HepG2 (cell line): ENCODE measurements at regions not wholly inside any gene's neighbourhood (a gene's known extent, or its start where the extent isn't known, plus 50 kb on each side); places are given as distances from the start of the nearest gene placed in this dataset.

Experiments used
- ATRX ChIP-seq: sonication (generic); formaldehyde crosslinking; IDR thresholded peaks from 2 replicates; pipeline ENCODE4 v1.4.0; 2020; ENCODE audit warnings: missing genetic modification reagents, borderline replicate concordance
- KLF12 ChIP-seq: sonication (generic); formaldehyde crosslinking; IDR thresholded peaks from 2 replicates; pipeline ENCODE4 v1.4.0; 2020; ENCODE audit warnings: missing genetic modification reagents, borderline replicate concordance
- MAFF ChIP-seq: IDR thresholded peaks from 2 replicates; pipeline ENCODE4 v1.6.1; 2011; ENCODE audit warnings: low read depth, low read length, improper control_type of control experiment
- NFE2L1 ChIP-seq: sonication (generic); formaldehyde crosslinking; IDR thresholded peaks from 2 replicates; pipeline ENCODE4 v1.4.0; 2020; ENCODE audit warnings: missing genetic modification reagents, mild to moderate bottlenecking, borderline replicate concordance
- NONO ChIP-seq, 2 experiments: fragments of 450-650 bp in 1 of 2; sonication (generic) in 1 of 2; formaldehyde crosslinking in 1 of 2; IDR thresholded peaks in 1 of 2; conservative IDR thresholded peaks in 1 of 2; 2 replicates each; pipeline versions ENCODE4 v1.6.1 to v1.8.0; 2017 to 2022; ENCODE audit warnings: mild to moderate bottlenecking in 1 of 2, missing genetic modification reagents in 1 of 2, moderate library complexity in 1 of 2
- NR2C2 ChIP-seq: sonication (generic); formaldehyde crosslinking; IDR thresholded peaks from 2 replicates; pipeline ENCODE4 v1.4.0; 2020; ENCODE audit warnings: missing genetic modification reagents, mild to moderate bottlenecking, moderate library complexity, borderline replicate concordance
- POLR2A ChIP-seq, 2 experiments: IDR thresholded peaks; 2 replicates each; pipeline ENCODE4 v1.6.1; 2011; ENCODE audit warnings: low read depth in 2 of 2, low read length in 2 of 2, mild to moderate bottlenecking in 1 of 2, moderate library complexity in 1 of 2; ENCODE audit not compliant: insufficient read depth in 1 of 2
- RBFOX2 ChIP-seq: fragments of 200-400 bp; formaldehyde crosslinking; IDR thresholded peaks from 2 replicates; pipeline ENCODE4 v1.6.1; 2017; ENCODE audit warnings: low read depth, mild to moderate bottlenecking, low read length
- SIN3B ChIP-seq: fragments of 150-350 bp; IDR thresholded peaks from 2 replicates; pipeline ENCODE4 v1.6.1; 2014; ENCODE audit warnings: low read length
- TBX3 ChIP-seq: fragments of 450-650 bp; IDR thresholded peaks from 2 replicates; pipeline ENCODE4 v1.6.1; 2017; ENCODE audit warnings: antibody characterized with exemption, mild to moderate bottlenecking, inconsistent platforms, borderline replicate concordance
- THYN1 ChIP-seq: sonication (generic); formaldehyde crosslinking; IDR thresholded peaks from 2 replicates; pipeline ENCODE4 v1.8.1; 2023; ENCODE audit warnings: low read depth, mild to moderate bottlenecking, moderate library complexity, missing genetic modification reagents, borderline replicate concordance
- ZMAT5 ChIP-seq: sonication (generic); formaldehyde crosslinking; IDR thresholded peaks from 2 replicates; pipeline ENCODE4 v1.5.0; 2020; ENCODE audit warnings: mild to moderate bottlenecking, low read depth, missing genetic modification reagents, borderline replicate concordance
- ZMYM3 ChIP-seq: sonication (generic); formaldehyde crosslinking; IDR thresholded peaks from 2 replicates; pipeline ENCODE4 v1.5.1; 2020; ENCODE audit warnings: mild to moderate bottlenecking, missing genetic modification reagents
- ZNF451 ChIP-seq: sonication (generic); formaldehyde crosslinking; IDR thresholded peaks from 2 replicates; pipeline ENCODE4 v1.5.0; 2020; ENCODE audit warnings: mild to moderate bottlenecking, missing genetic modification reagents
- ZNF598 ChIP-seq: sonication (generic); formaldehyde crosslinking; IDR thresholded peaks from 2 replicates; pipeline ENCODE4 v1.5.1; 2020; ENCODE audit warnings: mild to moderate bottlenecking, missing genetic modification reagents, borderline replicate concordance
- ZNF614 ChIP-seq: IDR thresholded peaks from 2 replicates; pipeline ENCODE4 v1.6.1; 2018; ENCODE audit warnings: missing biosample characterization, missing genetic modification reagents, inconsistent platforms, borderline replicate concordance
- ZNF749 ChIP-seq: sonication (generic); formaldehyde crosslinking; IDR thresholded peaks from 2 replicates; pipeline ENCODE4 v1.8.0; 2022; ENCODE audit warnings: mild to moderate bottlenecking, missing genetic modification reagents, moderate library complexity, borderline replicate concordance
- TF ChIP-seq, protein P1 (sequence below): sonication (generic); formaldehyde crosslinking; IDR thresholded peaks from 2 replicates; pipeline ENCODE4 v1.4.0; 2020; ENCODE audit warnings: mild to moderate bottlenecking, missing genetic modification reagents
- TF ChIP-seq, protein P2 (sequence below): sonication (generic); formaldehyde crosslinking; IDR thresholded peaks from 2 replicates; pipeline ENCODE4 v1.9.0; 2021; ENCODE audit warnings: mild to moderate bottlenecking, missing genetic modification reagents
- TF ChIP-seq, protein P3 (sequence below): sonication (generic); formaldehyde crosslinking; conservative IDR thresholded peaks from 2 replicates; pipeline ENCODE4 v1.4.0; 2020; ENCODE audit warnings: missing genetic modification reagents

GRCh38 chr6:140050101-140050995 lies 675.9 kb upstream of the CITED2 start (continued):
- TF ChIP-seq, protein P1, sequence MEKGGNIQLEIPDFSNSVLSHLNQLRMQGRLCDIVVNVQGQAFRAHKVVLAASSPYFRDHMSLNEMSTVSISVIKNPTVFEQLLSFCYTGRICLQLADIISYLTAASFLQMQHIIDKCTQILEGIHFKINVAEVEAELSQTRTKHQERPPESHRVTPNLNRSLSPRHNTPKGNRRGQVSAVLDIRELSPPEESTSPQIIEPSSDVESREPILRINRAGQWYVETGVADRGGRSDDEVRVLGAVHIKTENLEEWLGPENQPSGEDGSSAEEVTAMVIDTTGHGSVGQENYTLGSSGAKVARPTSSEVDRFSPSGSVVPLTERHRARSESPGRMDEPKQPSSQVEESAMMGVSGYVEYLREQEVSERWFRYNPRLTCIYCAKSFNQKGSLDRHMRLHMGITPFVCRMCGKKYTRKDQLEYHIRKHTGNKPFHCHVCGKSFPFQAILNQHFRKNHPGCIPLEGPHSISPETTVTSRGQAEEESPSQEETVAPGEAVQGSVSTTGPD: no peak
- no peak for TF ChIP-seq KLF12 (CRISPR knock-in tag)
- TF ChIP-seq RBFOX2: no peak
- no peak for TF ChIP-seq NR2C2 (CRISPR knock-in tag)
- no peak for TF ChIP-seq ATRX
- no peak for TF ChIP-seq SIN3B
- TF ChIP-seq ZMYM3 (CRISPR knock-in tag): no peak
- TF ChIP-seq, protein P2, sequence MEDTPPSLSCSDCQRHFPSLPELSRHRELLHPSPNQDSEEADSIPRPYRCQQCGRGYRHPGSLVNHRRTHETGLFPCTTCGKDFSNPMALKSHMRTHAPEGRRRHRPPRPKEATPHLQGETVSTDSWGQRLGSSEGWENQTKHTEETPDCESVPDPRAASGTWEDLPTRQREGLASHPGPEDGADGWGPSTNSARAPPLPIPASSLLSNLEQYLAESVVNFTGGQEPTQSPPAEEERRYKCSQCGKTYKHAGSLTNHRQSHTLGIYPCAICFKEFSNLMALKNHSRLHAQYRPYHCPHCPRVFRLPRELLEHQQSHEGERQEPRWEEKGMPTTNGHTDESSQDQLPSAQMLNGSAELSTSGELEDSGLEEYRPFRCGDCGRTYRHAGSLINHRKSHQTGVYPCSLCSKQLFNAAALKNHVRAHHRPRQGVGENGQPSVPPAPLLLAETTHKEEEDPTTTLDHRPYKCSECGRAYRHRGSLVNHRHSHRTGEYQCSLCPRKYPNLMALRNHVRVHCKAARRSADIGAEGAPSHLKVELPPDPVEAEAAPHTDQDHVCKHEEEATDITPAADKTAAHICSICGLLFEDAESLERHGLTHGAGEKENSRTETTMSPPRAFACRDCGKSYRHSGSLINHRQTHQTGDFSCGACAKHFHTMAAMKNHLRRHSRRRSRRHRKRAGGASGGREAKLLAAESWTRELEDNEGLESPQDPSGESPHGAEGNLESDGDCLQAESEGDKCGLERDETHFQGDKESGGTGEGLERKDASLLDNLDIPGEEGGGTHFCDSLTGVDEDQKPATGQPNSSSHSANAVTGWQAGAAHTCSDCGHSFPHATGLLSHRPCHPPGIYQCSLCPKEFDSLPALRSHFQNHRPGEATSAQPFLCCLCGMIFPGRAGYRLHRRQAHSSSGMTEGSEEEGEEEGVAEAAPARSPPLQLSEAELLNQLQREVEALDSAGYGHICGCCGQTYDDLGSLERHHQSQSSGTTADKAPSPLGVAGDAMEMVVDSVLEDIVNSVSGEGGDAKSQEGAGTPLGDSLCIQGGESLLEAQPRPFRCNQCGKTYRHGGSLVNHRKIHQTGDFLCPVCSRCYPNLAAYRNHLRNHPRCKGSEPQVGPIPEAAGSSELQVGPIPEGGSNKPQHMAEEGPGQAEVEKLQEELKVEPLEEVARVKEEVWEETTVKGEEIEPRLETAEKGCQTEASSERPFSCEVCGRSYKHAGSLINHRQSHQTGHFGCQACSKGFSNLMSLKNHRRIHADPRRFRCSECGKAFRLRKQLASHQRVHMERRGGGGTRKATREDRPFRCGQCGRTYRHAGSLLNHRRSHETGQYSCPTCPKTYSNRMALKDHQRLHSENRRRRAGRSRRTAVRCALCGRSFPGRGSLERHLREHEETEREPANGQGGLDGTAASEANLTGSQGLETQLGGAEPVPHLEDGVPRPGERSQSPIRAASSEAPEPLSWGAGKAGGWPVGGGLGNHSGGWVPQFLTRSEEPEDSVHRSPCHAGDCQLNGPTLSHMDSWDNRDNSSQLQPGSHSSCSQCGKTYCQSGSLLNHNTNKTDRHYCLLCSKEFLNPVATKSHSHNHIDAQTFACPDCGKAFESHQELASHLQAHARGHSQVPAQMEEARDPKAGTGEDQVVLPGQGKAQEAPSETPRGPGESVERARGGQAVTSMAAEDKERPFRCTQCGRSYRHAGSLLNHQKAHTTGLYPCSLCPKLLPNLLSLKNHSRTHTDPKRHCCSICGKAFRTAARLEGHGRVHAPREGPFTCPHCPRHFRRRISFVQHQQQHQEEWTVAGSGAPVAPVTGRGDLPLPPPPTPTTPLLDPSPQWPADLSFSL: no peak
- TF ChIP-seq MAFF: no peak
- TF ChIP-seq POLR2A (IDR thresholded peaks at IDR 0.05; ENCODE audit: insufficient read depth in 1 of 2, low read depth in 2 of 2, low read length in 2 of 2): no peak
- no peak for TF ChIP-seq ZNF598 (CRISPR knock-in tag)
- TF ChIP-seq TBX3: no peak
- TF ChIP-seq ZMAT5 (CRISPR knock-in tag): no peak
- TF ChIP-seq ZNF451: no peak
- TF ChIP-seq NONO (IDR thresholded peaks at IDR 0.05): no peak
- no peak for TF ChIP-seq NONO (CRISPR knock-in tag; conservative IDR thresholded peaks at IDR 0.05)
- no peak for TF ChIP-seq NFE2L1 (CRISPR knock-in tag)
- TF ChIP-seq, protein P3, sequence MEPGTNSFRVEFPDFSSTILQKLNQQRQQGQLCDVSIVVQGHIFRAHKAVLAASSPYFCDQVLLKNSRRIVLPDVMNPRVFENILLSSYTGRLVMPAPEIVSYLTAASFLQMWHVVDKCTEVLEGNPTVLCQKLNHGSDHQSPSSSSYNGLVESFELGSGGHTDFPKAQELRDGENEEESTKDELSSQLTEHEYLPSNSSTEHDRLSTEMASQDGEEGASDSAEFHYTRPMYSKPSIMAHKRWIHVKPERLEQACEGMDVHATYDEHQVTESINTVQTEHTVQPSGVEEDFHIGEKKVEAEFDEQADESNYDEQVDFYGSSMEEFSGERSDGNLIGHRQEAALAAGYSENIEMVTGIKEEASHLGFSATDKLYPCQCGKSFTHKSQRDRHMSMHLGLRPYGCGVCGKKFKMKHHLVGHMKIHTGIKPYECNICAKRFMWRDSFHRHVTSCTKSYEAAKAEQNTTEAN (CRISPR knock-in tag): no peak
- no peak for TF ChIP-seq ZNF749 (CRISPR knock-in tag)
- no peak for TF ChIP-seq THYN1 (CRISPR knock-in tag)
- no peak for TF ChIP-seq ZNF614 (CRISPR knock-in tag)
